GM12891 (cell line): ENCODE measurements at regions not wholly inside any gene's neighbourhood (a gene's known extent, or its start where the extent isn't known, plus 50 kb on each side); places are given as distances from the start of the nearest gene placed in this dataset.

Experiments used
- PAX5 ChIP-seq: IDR thresholded peaks from 2 replicates; pipeline ENCODE4 v1.6.1; 2011; ENCODE audit warnings: low read length, moderate library complexity, mild to moderate bottlenecking; ENCODE audit not compliant: insufficient read depth, severe bottlenecking
- POLR2A ChIP-seq: IDR thresholded peaks from 2 replicates; pipeline ENCODE4 v1.6.1; 2011; ENCODE audit warnings: low read depth, low read length, control low read depth
- POLR2AphosphoS5 ChIP-seq: IDR thresholded peaks from 2 replicates; pipeline ENCODE4 v1.6.1; 2011; ENCODE audit warnings: low read depth, low read length, control low read depth
- POU2F2 ChIP-seq: IDR thresholded peaks from 2 replicates; pipeline ENCODE4 v1.6.1; 2011; ENCODE audit warnings: low read depth, mild to moderate bottlenecking, control low read depth, low read length, moderate library complexity
- SPI1 ChIP-seq: IDR thresholded peaks from 2 replicates; pipeline ENCODE4 v1.6.1; 2011; ENCODE audit warnings: low read depth, low read length, control low read depth
- TAF1 ChIP-seq: IDR thresholded peaks from 2 replicates; pipeline ENCODE4 v1.6.1; 2011; ENCODE audit warnings: low read depth, low read length, control low read depth

- TF ChIP-seq POLR2A = no peak
- no peak for TF ChIP-seq TAF1
- no peak for TF ChIP-seq POLR2AphosphoS5
- TF ChIP-seq POU2F2 = no peak
- TF ChIP-seq PAX5 = no peak
- TF ChIP-seq SPI1 = no peak
Observed at GRCh38 chrX:20653070-20653469, 386.4 kb upstream of the RPS6KA3 start.
